ENCODE measurements at regions not wholly inside any gene's neighbourhood (a gene's known extent, or its start where the extent isn't known, plus 50 kb on each side); places are given as distances from the start of the nearest gene placed in this dataset.

DNA sequence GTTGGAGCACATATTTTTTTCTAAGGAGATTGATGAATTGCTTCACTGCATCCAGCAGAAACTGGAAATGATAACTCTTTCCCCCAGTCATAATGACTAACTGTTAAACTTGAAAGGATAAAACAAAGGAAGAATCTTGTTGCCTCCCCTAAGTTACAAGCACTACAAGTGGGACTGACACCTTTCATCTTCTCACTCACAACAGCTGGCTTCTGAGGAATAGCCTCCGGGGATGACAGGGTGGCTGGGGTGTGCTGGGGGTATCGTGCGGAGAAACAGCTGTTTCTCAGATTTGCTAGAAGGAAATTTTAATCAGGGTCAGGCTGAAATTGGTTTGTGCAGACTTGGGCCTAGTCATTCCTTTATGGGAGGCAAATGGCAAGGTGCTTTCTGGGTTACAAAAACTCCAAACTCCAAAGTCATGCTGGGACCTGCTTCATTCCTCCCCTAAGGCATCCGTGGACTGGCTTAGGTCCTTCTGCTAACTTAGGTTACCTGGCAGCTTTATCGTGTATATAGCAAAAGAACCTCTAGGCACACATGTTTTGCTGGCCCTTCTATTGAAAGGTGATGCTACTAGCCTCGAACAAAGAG lies 557.2 kb downstream of the TOX3 start:
- intact Hi-C loops (cut with DNase I) = no loop called here
- ATAC-seq (no peak), DNase-seq (no peak)
- Histone ChIP-seq H3K4me1 (peaks cover 13% of the 10 kb centered on the region), H3K36me3 (replicated peaks in 1 of 2; ENCODE audit: insufficient read depth in 1 of 2, low read depth in 2 of 2) (no peaks in the 10 kb centered on the region), H3K9me3 (no peaks in the 10 kb centered on the region), H3K4me3 (no peak overlapping the region), H3K27me3 (no peaks in the 10 kb centered on the region), H3K27ac (no peak overlapping the region)
- no peak for TF ChIP-seq POLR2A (IDR thresholded peaks at IDR 0.05)
- TF ChIP-seq, protein P1, sequence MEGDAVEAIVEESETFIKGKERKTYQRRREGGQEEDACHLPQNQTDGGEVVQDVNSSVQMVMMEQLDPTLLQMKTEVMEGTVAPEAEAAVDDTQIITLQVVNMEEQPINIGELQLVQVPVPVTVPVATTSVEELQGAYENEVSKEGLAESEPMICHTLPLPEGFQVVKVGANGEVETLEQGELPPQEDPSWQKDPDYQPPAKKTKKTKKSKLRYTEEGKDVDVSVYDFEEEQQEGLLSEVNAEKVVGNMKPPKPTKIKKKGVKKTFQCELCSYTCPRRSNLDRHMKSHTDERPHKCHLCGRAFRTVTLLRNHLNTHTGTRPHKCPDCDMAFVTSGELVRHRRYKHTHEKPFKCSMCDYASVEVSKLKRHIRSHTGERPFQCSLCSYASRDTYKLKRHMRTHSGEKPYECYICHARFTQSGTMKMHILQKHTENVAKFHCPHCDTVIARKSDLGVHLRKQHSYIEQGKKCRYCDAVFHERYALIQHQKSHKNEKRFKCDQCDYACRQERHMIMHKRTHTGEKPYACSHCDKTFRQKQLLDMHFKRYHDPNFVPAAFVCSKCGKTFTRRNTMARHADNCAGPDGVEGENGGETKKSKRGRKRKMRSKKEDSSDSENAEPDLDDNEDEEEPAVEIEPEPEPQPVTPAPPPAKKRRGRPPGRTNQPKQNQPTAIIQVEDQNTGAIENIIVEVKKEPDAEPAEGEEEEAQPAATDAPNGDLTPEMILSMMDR (IDR thresholded peaks at IDR 0.05) = no peak
- 54 to 70% methylated on average over 5 to 6 of the region's 6 CpGs for WGBS, 2 donors

DNA sequence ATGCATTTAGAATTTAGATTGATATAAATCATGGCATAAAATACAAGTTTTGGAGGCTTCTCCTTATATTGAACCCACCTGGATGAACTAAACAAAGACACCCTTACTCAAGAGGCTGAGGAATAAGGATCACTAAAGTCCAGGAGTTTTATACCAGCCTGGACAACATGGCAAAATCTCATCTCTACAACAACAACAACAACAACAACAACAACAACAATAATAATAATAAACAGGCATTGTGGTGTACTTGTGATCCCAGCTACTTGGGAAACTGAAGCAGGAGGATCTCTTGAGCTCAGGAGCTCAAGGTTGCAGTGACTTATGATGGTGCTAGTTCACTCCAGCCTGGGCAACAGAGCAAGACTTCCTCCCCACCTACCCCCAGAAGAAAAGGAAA lies 558.0 kb downstream of the TOX3 start:
- intact Hi-C loops (cut with DNase I) = no loop called here

DNA sequence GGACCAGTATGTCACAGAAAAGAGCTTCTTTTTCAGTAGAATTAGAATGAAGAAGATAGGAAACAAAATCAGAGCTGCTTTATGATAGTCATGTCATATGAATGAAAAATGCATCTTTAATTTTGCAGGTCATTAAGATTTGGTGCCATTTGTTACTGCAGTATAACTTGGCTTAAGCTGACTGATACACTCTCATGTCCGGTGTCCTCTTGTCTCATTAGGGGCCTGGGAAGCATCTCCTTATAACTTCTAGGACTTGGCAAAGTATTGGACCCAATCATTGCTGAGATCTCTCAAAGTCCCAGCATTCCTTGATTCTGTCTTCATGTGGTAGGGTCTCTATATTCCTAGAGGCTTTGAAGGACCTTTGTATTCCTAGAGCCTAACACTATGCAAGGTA lies 559.4 kb downstream of the TOX3 start:
- Histone ChIP-seq H3K27ac (no peak overlapping the region), H3K4me1 (peaks cover 2% of the 10 kb centered on the region), H3K4me3 (no peak overlapping the region), H3K9me3 (no peaks in the 10 kb centered on the region), H3K36me3 (replicated peaks in 1 of 2; ENCODE audit: insufficient read depth in 1 of 2, low read depth in 2 of 2) (no peaks in the 10 kb centered on the region), H3K27me3 (no peaks in the 10 kb centered on the region)
- TF ChIP-seq, protein P1 (IDR thresholded peaks at IDR 0.05) = no peak
- no peak for TF ChIP-seq POLR2A (IDR thresholded peaks at IDR 0.05)
- 76 to 83% methylated on average over 1 of the region's 1 CpG for WGBS, 2 donors
- ATAC-seq = no peak
- DNase-seq = no peak
- intact Hi-C loops (cut with DNase I) = no loop called here

More for the DNA sequence above, 558.0 kb downstream of the TOX3 start:
- no peak overlapping the region for H3K4me3 ChIP-seq
- no peaks in the 10 kb centered on the region for H3K36me3 ChIP-seq (replicated peaks in 1 of 2; ENCODE audit: insufficient read depth in 1 of 2, low read depth in 2 of 2)
- no peak overlapping the region for H3K27ac ChIP-seq
- H3K27me3 ChIP-seq = no peaks in the 10 kb centered on the region
- TF ChIP-seq POLR2A (IDR thresholded peaks at IDR 0.05) = no peak
- DNase-seq (no peak), ATAC-seq (no peak)
- no peaks in the 10 kb centered on the region for H3K9me3 ChIP-seq
- H3K4me1 ChIP-seq = peaks cover 6% of the 10 kb centered on the region

DNA sequence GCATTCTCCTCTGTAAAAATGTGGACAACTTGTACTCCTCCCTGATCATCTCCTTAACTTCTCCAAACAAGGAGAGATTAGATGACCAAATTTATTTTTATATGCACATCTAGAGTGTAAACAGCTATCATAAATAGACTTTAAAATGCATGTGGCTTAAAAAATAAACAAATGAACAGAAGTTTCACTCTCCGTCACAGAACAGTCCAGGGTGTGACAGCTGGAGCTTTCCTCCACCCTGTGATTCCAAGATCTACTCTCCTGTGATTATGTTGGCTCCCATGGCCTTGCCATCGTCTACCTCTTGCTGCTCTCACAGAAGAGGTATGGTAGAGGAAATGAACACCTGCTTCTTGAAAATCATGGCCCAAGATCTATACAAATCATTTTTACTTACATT lies 560.2 kb downstream of the TOX3 start:
- TF ChIP-seq, protein P1 (IDR thresholded peaks at IDR 0.05) = no peak
- TF ChIP-seq POLR2A (IDR thresholded peaks at IDR 0.05) = no peak
- Histone ChIP-seq H3K4me3 (no peak overlapping the region), H3K36me3 (replicated peaks in 1 of 2; ENCODE audit: insufficient read depth in 1 of 2, low read depth in 2 of 2) (no peaks in the 10 kb centered on the region), H3K27ac (no peak overlapping the region), H3K4me1 (peaks cover 10% of the 10 kb centered on the region), H3K9me3 (no peaks in the 10 kb centered on the region), H3K27me3 (no peaks in the 10 kb centered on the region)
- WGBS, 2 donors = 68 to 75% methylated on average over 2 of the region's 2 CpGs
- DNase-seq (no peak), ATAC-seq (no peak)
- intact Hi-C loops (cut with DNase I) = no loop called here

DNA sequence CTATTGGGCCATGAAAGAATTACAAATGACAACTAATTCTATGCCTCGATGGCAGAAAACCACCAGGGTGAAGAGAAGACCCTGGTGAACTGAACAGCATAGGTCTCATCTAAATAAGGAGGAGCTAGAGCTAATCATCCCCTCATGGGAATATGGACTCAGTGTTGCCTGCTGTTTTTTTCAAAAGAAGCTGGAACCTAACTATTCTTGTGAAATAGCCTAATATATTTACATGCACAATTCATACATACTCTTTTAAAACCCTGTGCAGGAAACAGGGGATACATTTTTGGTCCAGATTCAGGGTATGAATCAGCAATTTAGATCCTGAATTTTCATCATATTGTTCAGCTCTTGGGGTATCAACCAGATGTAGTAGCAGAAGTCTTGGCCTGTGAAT lies 560.6 kb downstream of the TOX3 start:
- ATAC-seq (no peak), DNase-seq (no peak)
- no peaks in the 10 kb centered on the region for H3K9me3 ChIP-seq
- H3K27me3 ChIP-seq = no peaks in the 10 kb centered on the region
- TF ChIP-seq, protein P1 (IDR thresholded peaks at IDR 0.05) = no peak
- TF ChIP-seq POLR2A (IDR thresholded peaks at IDR 0.05) = no peak
- no peak overlapping the region for H3K27ac ChIP-seq
- peaks cover 14% of the 10 kb centered on the region for H3K4me1 ChIP-seq
- H3K4me3 ChIP-seq = no peak overlapping the region
- WGBS, 2 donors = 32 to 48% methylated on average over 1 of the region's 1 CpG
- H3K36me3 ChIP-seq (replicated peaks in 1 of 2; ENCODE audit: insufficient read depth in 1 of 2, low read depth in 2 of 2) = no peaks in the 10 kb centered on the region
- intact Hi-C loops (cut with DNase I) = no loop called here
